ENCODE measurements at regions not wholly inside any gene's neighbourhood (a gene's known extent, or its start where the extent isn't known, plus 50 kb on each side); places are given as distances from the start of the nearest gene placed in this dataset.
A peak's percentile ranks its signal among the peaks of the same experiment; 100 is the strongest.

DNA sequence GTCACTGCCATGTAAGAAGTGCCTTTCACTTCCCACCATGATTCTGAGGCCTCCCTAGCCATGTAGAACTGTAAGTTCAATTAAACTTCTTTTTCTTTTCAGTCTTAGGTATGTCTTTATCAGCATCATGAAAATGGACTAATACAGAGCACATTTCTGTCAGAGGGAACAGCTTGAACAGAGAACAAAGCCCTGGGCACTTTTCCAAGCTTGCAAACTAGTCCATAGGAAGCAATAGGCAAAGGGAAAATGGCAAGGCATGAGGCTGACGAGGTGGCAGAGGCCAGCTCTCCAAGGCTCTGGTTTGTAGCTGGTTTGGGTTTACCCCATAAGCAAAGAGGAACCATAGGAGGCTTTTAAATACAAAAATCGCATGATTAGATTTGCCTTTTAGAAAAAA is 185.1 kb upstream of the HDDC2 start:
- WGBS (ENCODE audit: extremely low coverage, insufficient coverage, insufficient read length): no CpG with 5 or more reads among the region's 2 CpGs
- Histone ChIP-seq H3K4me1 (ENCODE audit: control insufficient read depth in 1 of 2, insufficient read depth in 2 of 2, low read length in 2 of 2) (peaks cover 5% of the 10 kb centered on the region in 2 experiments), H4K8ac (ENCODE audit: low read depth, low read length) (no peak overlapping the region), H3K4ac (ENCODE audit: low read depth, low read length) (no peak overlapping the region), H4K12ac (ENCODE audit: low read depth, low read length) (no peak overlapping the region), H2BK12ac (ENCODE audit: low read length) (peak overlapping the region; percentile 24), H4K91ac (ENCODE audit: low read depth, low read length) (no peak overlapping the region), H2BK5ac (ENCODE audit: low read depth, low read length, poor library complexity) (no peak overlapping the region), H3K36me3 (ENCODE audit: control insufficient read depth in 1 of 2, insufficient read depth in 2 of 2, low read length in 2 of 2) (no peaks in the 10 kb centered on the region), H3K23ac (ENCODE audit: low read length) (no peak overlapping the region), H3K27ac (ENCODE audit: low read depth, low read length) (no peak overlapping the region), H3K9me3 (ENCODE audit: insufficient read depth, low read depth, low read length) (no peaks in the 10 kb centered on the region), H3K18ac (ENCODE audit: low read length) (no peak overlapping the region), H3K79me2 (ENCODE audit: control insufficient read depth, insufficient read depth, low read length, poor library complexity) (no peaks in the 10 kb centered on the region), H3K4me3 (ENCODE audit: low read depth, low read length) (no peak overlapping the region), H2AFZ (ENCODE audit: insufficient read depth, low read length, poor library complexity) (no peak overlapping the region), H2AK5ac (ENCODE audit: low read length) (no peak overlapping the region), H3K27me3 (ENCODE audit: insufficient read depth, low read length) (no peaks in the 10 kb centered on the region), H2BK120ac (ENCODE audit: insufficient read depth, low read length, poor library complexity) (no peak overlapping the region), H3K9ac (ENCODE audit: low read length) (no peak overlapping the region), H3K14ac (ENCODE audit: low read length) (no peak overlapping the region), H3K79me1 (ENCODE audit: low read length) (peaks cover 4% of the 10 kb centered on the region), H3K4me2 (ENCODE audit: low read length) (no peak overlapping the region)
- no peak for DNase-seq

DNA sequence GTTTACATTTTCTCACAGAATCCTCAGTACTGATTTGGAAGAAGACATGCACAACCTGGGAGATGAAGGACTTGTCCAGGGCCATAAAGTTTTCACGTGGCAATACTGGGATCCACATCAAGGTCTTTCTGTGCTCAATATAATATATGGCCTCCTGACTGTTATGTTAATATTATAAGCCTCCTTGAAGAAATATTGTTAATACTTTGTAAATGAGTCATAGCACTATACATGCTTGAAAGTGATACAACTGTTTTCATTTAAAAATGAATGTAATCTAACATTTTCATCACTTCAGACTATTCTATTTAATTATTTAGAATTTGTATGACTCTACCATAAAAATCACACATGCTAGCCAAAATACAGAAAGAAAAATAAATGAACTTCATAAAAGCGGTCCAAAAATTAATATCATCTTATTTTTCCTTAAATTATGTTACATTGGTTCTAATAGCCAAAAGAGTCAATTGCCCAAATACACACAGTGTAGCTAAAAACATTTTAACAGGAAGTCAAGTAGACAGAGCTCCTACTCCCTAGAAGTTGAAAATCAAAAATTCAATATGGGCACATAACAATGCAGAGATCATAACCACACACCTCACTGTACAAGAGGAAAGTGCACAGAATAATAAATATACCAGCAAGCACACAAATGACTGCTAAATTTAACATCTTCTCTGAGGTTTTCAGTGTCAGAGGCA is 188.0 kb upstream of the HDDC2 start:
- Histone ChIP-seq H4K8ac (ENCODE audit: low read depth, low read length) (no peak overlapping the region), H3K18ac (ENCODE audit: low read length) (no peak overlapping the region), H2AK5ac (ENCODE audit: low read length) (no peak overlapping the region), H2BK5ac (ENCODE audit: low read depth, low read length, poor library complexity) (no peak overlapping the region), H4K12ac (ENCODE audit: low read depth, low read length) (no peak overlapping the region), H3K27me3 (ENCODE audit: insufficient read depth, low read length) (no peaks in the 10 kb centered on the region), H3K14ac (ENCODE audit: low read length) (no peak overlapping the region), H2BK120ac (ENCODE audit: insufficient read depth, low read length, poor library complexity) (no peak overlapping the region), H3K79me2 (ENCODE audit: control insufficient read depth, insufficient read depth, low read length, poor library complexity) (peaks cover 2% of the 10 kb centered on the region), H3K9ac (ENCODE audit: low read length) (no peak overlapping the region), H3K79me1 (ENCODE audit: low read length) (peaks cover 9% of the 10 kb centered on the region), H4K91ac (ENCODE audit: low read depth, low read length) (no peak overlapping the region), H3K9me3 (ENCODE audit: insufficient read depth, low read depth, low read length) (peaks cover 2% of the 10 kb centered on the region), H2BK12ac (ENCODE audit: low read length) (no peak overlapping the region), H3K4me1 (ENCODE audit: control insufficient read depth in 1 of 2, insufficient read depth in 2 of 2, low read length in 2 of 2) (peaks cover 6 to 7% of the 10 kb centered on the region in 2 experiments), H2AFZ (ENCODE audit: insufficient read depth, low read length, poor library complexity) (no peak overlapping the region), H3K4me2 (ENCODE audit: low read length) (no peak overlapping the region), H3K27ac (ENCODE audit: low read depth, low read length) (no peak overlapping the region), H3K23ac (ENCODE audit: low read length) (no peak overlapping the region), H3K4ac (ENCODE audit: low read depth, low read length) (no peak overlapping the region), H3K4me3 (ENCODE audit: low read depth, low read length) (no peak overlapping the region), H3K36me3 (ENCODE audit: control insufficient read depth in 1 of 2, insufficient read depth in 2 of 2, low read length in 2 of 2) (no peaks in the 10 kb centered on the region)
- no CpG with 5 or more reads among the region's 2 CpGs for WGBS (ENCODE audit: extremely low coverage, insufficient coverage, insufficient read length)
- no peak for DNase-seq

GRCh38 chr6:125491860-125492618 is 190.3 kb upstream of the HDDC2 start:
- no peak overlapping the region for H3K9ac ChIP-seq (ENCODE audit: low read length)
- H2BK12ac ChIP-seq (ENCODE audit: low read length): no peak overlapping the region
- no peak overlapping the region for H2AK5ac ChIP-seq (ENCODE audit: low read length)
- peaks cover 2% of the 10 kb centered on the region for H3K9me3 ChIP-seq (ENCODE audit: insufficient read depth, low read depth, low read length)
- H3K4me3 ChIP-seq (ENCODE audit: low read depth, low read length): no peak overlapping the region
- no peaks in the 10 kb centered on the region for H3K36me3 ChIP-seq (ENCODE audit: control insufficient read depth in 1 of 2, insufficient read depth in 2 of 2, low read length in 2 of 2)
- H3K4me1 ChIP-seq (ENCODE audit: control insufficient read depth in 1 of 2, insufficient read depth in 2 of 2, low read length in 2 of 2): peaks cover 6% of the 10 kb centered on the region in 2 experiments
- no peak overlapping the region for H3K4me2 ChIP-seq (ENCODE audit: low read length)
- H3K27me3 ChIP-seq (ENCODE audit: insufficient read depth, low read length): no peaks in the 10 kb centered on the region
- H3K79me2 ChIP-seq (ENCODE audit: control insufficient read depth, insufficient read depth, low read length, poor library complexity): peaks cover 2% of the 10 kb centered on the region
- H4K8ac ChIP-seq (ENCODE audit: low read depth, low read length): no peak overlapping the region
- no peak overlapping the region for H3K27ac ChIP-seq (ENCODE audit: low read depth, low read length)
- H3K18ac ChIP-seq (ENCODE audit: low read length): no peak overlapping the region
- H3K14ac ChIP-seq (ENCODE audit: low read length): no peak overlapping the region
- H2AFZ ChIP-seq (ENCODE audit: insufficient read depth, low read length, poor library complexity): no peak overlapping the region
- H4K12ac ChIP-seq (ENCODE audit: low read depth, low read length): no peak overlapping the region
- no peak overlapping the region for H3K4ac ChIP-seq (ENCODE audit: low read depth, low read length)
- no peak for DNase-seq
- peaks cover 9% of the 10 kb centered on the region for H3K79me1 ChIP-seq (ENCODE audit: low read length)
- no peak overlapping the region for H4K91ac ChIP-seq (ENCODE audit: low read depth, low read length)
- no peak overlapping the region for H2BK120ac ChIP-seq (ENCODE audit: insufficient read depth, low read length, poor library complexity)
- no peak overlapping the region for H2BK5ac ChIP-seq (ENCODE audit: low read depth, low read length, poor library complexity)
- no CpG with 5 or more reads among the region's 8 CpGs for WGBS (ENCODE audit: extremely low coverage, insufficient coverage, insufficient read length)
- H3K23ac ChIP-seq (ENCODE audit: low read length): no peak overlapping the region

GRCh38 chr6:125498606-125499005 is 196.8 kb upstream of the HDDC2 start:
- Histone ChIP-seq H3K79me2 (ENCODE audit: control insufficient read depth, insufficient read depth, low read length, poor library complexity) (peaks cover 2% of the 10 kb centered on the region), H3K4ac (ENCODE audit: low read depth, low read length) (no peak overlapping the region), H3K18ac (ENCODE audit: low read length) (no peak overlapping the region), H3K79me1 (ENCODE audit: low read length) (peaks cover 5% of the 10 kb centered on the region), H4K12ac (ENCODE audit: low read depth, low read length) (no peak overlapping the region), H4K91ac (ENCODE audit: low read depth, low read length) (no peak overlapping the region), H2BK120ac (ENCODE audit: insufficient read depth, low read length, poor library complexity) (no peak overlapping the region), H4K8ac (ENCODE audit: low read depth, low read length) (no peak overlapping the region), H2BK12ac (ENCODE audit: low read length) (no peak overlapping the region), H3K9ac (ENCODE audit: low read length) (no peak overlapping the region), H2BK5ac (ENCODE audit: low read depth, low read length, poor library complexity) (no peak overlapping the region), H3K9me3 (ENCODE audit: insufficient read depth, low read depth, low read length) (peaks cover 2% of the 10 kb centered on the region), H3K14ac (ENCODE audit: low read length) (no peak overlapping the region), H3K36me3 (ENCODE audit: control insufficient read depth in 1 of 2, insufficient read depth in 2 of 2, low read length in 2 of 2) (no peaks in the 10 kb centered on the region), H2AFZ (ENCODE audit: insufficient read depth, low read length, poor library complexity) (no peak overlapping the region), H3K4me1 (ENCODE audit: control insufficient read depth in 1 of 2, insufficient read depth in 2 of 2, low read length in 2 of 2) (peaks cover 5% of the 10 kb centered on the region in 2 experiments), H3K27ac (ENCODE audit: low read depth, low read length) (no peak overlapping the region), H3K4me3 (ENCODE audit: low read depth, low read length) (no peak overlapping the region), H3K23ac (ENCODE audit: low read length) (no peak overlapping the region), H3K4me2 (ENCODE audit: low read length) (no peak overlapping the region), H2AK5ac (ENCODE audit: low read length) (no peak overlapping the region), H3K27me3 (ENCODE audit: insufficient read depth, low read length) (no peaks in the 10 kb centered on the region)
- no CpG with 5 or more reads among the region's 3 CpGs for WGBS (ENCODE audit: extremely low coverage, insufficient coverage, insufficient read length)
- no peak for DNase-seq

Data from trophoblast cell (in vitro differentiated cells and primary cell).